MM.1S (cell line): ENCODE measurements at regions not wholly inside any gene's neighbourhood (a gene's known extent, or its start where the extent isn't known, plus 50 kb on each side); places are given as distances from the start of the nearest gene placed in this dataset.
A peak's percentile ranks its signal among the peaks of the same experiment; 100 is the strongest.

Experiments used
- DNase-seq: peaks from one replicate; pipeline ENCODE4 v3.0.0-alpha.2; 2015
- H2AFZ ChIP-seq: fragments of 300-600 bp; sonication (generic); 2 replicates; pipeline ENCODE4 v1.6.0; 2016; ENCODE audit warnings: antibody characterized with exemption, low read length
- H3F3A ChIP-seq: fragments of 300-600 bp; sonication (generic); 2 replicates; pipeline ENCODE4 v1.6.1; 2016; ENCODE audit warnings: mild to moderate bottlenecking, antibody characterized with exemption, low read length, moderate library complexity, mixed read lengths; ENCODE audit not compliant: insufficient read depth
- H3K27ac ChIP-seq: fragments of 300-600 bp; sonication (generic); 2 replicates; pipeline ENCODE4 v1.5.1; 2016; ENCODE audit warnings: mild to moderate bottlenecking, low read length
- H3K27me3 ChIP-seq: fragments of 300-600 bp; sonication (generic); replicated peaks from 2 replicates; pipeline ENCODE4 v1.6.0; 2016; ENCODE audit warnings: low read length; ENCODE audit not compliant: insufficient read depth
- H3K36me3 ChIP-seq: fragments of 300-600 bp; sonication (generic); replicated peaks from 2 replicates; pipeline ENCODE4 v1.6.1; 2016; ENCODE audit warnings: mild to moderate bottlenecking, low read length, mixed read lengths; ENCODE audit not compliant: insufficient read depth
- H3K4me1 ChIP-seq: fragments of 300-600 bp; sonication (generic); 2 replicates; pipeline ENCODE4 v1.6.1; 2016; ENCODE audit warnings: low read length, mixed read lengths
- H3K4me2 ChIP-seq: fragments of 300-600 bp; sonication (generic); 2 replicates; pipeline ENCODE4 v1.6.0; 2016; ENCODE audit warnings: low read depth, low read length
- H3K4me3 ChIP-seq: fragments of 300-600 bp; sonication (generic); 2 replicates; pipeline ENCODE4 v1.5.1; 2016; ENCODE audit warnings: low read length, mixed read lengths
- H3K79me2 ChIP-seq: fragments of 300-600 bp; sonication (generic); 2 replicates; pipeline ENCODE4 v1.6.1; 2016; ENCODE audit warnings: mixed run types, low read length, mixed read lengths
- H3K9ac ChIP-seq: fragments of 300-600 bp; sonication (generic); 2 replicates; pipeline ENCODE4 v1.6.1; 2016; ENCODE audit warnings: low read length, mixed read lengths
- H3K9me2 ChIP-seq: fragments of 300-600 bp; sonication (generic); replicated peaks from 2 replicates; pipeline ENCODE4 v1.6.1; 2016; ENCODE audit warnings: mild to moderate bottlenecking, low read length, mixed read lengths; ENCODE audit not compliant: insufficient read depth
- H3K9me3 ChIP-seq: fragments of 300-600 bp; sonication (generic); replicated peaks from 2 replicates; pipeline ENCODE4 v1.6.1; 2016; ENCODE audit warnings: mild to moderate bottlenecking, low read length, mixed read lengths; ENCODE audit not compliant: insufficient read depth
- H4K20me1 ChIP-seq: fragments of 300-600 bp; sonication (generic); 2 replicates; pipeline ENCODE4 v1.6.1; 2016; ENCODE audit warnings: mild to moderate bottlenecking, low read length, moderate library complexity, mixed read lengths; ENCODE audit not compliant: insufficient read depth
- EZH2 ChIP-seq: fragments of 300-600 bp; sonication (generic); optimal IDR thresholded peaks from 2 replicates; pipeline ENCODE3; 2017; ENCODE audit warnings: low read depth, mild to moderate bottlenecking, antibody characterized with exemption, low read length, mixed read lengths
- EZH2phosphoT487 ChIP-seq: fragments of 300-600 bp; sonication (generic); IDR thresholded peaks from 2 replicates; pipeline ENCODE4 v1.6.1; 2018; ENCODE audit warnings: antibody characterized with exemption, low read length
- TF ChIP-seq, protein P1 (sequence below): fragments of 300-600 bp; sonication (generic); IDR thresholded peaks from 2 replicates; pipeline ENCODE4 v1.5.1; 2016; ENCODE audit warnings: antibody characterized with exemption, low read length, mixed read lengths

DNA sequence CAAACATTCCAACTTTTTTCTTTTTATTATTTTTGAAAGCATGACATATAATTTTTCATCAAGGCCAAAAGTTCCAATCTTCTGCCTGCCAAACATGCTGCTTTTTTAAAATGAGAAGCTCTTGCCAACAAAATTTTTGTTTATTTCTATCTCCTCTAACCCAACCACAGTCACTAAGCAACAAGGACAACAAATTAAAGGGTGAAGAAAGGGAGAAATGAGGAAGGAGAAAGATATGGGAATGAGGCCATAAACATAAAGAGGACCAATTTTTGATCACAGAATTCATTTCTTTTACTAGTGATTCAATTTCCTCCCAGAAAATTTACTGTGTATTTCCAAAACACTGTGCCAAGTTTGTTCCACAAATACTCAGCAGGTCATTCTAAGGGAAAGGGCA is 537.0 kb upstream of the DIAPH2 start:
- Histone ChIP-seq H3K9me2 (no peaks in the 10 kb centered on the region), H3F3A (no peaks in the 10 kb centered on the region), H3K27me3 (no peaks in the 10 kb centered on the region), H3K27ac (no peak overlapping the region), H3K9ac (no peak overlapping the region), H3K4me2 (no peak overlapping the region), H3K4me1 (no peaks in the 10 kb centered on the region), H3K79me2 (no peaks in the 10 kb centered on the region), H4K20me1 (no peaks in the 10 kb centered on the region), H3K4me3 (no peak overlapping the region), H2AFZ (no peak overlapping the region), H3K36me3 (no peaks in the 10 kb centered on the region), H3K9me3 (no peaks in the 10 kb centered on the region)
- no peak for DNase-seq
- TF ChIP-seq EZH2 = no peak

DNA sequence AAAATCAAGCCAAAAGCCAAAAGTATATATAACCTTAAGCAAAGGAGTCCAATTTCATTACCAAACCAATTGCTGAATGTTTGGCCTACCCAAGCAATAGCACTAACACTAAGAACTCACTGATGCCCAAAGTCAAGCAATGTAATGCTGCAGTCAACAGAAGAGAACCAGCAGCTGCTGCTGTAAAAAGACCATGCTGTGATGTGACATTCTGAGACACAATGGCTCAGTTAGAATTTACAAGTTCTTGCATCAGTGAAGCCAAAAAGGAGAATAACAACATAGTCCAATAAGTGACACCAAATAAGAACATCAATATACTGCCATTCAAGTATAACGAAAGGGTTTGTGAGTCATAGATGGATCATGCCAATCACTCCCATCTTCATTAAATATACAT is 514.0 kb upstream of the DIAPH2 start:
- no peaks in the 10 kb centered on the region for H3K9me3 ChIP-seq
- H3K4me2 ChIP-seq = no peak overlapping the region
- H3K4me3 ChIP-seq = no peak overlapping the region
- no peak overlapping the region for H3K9ac ChIP-seq
- H3K9me2 ChIP-seq = no peaks in the 10 kb centered on the region
- no peak overlapping the region for H3K27ac ChIP-seq
- TF ChIP-seq, protein P1, sequence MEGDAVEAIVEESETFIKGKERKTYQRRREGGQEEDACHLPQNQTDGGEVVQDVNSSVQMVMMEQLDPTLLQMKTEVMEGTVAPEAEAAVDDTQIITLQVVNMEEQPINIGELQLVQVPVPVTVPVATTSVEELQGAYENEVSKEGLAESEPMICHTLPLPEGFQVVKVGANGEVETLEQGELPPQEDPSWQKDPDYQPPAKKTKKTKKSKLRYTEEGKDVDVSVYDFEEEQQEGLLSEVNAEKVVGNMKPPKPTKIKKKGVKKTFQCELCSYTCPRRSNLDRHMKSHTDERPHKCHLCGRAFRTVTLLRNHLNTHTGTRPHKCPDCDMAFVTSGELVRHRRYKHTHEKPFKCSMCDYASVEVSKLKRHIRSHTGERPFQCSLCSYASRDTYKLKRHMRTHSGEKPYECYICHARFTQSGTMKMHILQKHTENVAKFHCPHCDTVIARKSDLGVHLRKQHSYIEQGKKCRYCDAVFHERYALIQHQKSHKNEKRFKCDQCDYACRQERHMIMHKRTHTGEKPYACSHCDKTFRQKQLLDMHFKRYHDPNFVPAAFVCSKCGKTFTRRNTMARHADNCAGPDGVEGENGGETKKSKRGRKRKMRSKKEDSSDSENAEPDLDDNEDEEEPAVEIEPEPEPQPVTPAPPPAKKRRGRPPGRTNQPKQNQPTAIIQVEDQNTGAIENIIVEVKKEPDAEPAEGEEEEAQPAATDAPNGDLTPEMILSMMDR = no peak
- TF ChIP-seq EZH2 (no peak), EZH2phosphoT487 (no peak)
- no peak overlapping the region for H2AFZ ChIP-seq
- no peak for DNase-seq
- H4K20me1 ChIP-seq = no peaks in the 10 kb centered on the region
- H3K36me3 ChIP-seq = no peaks in the 10 kb centered on the region
- H3F3A ChIP-seq = no peaks in the 10 kb centered on the region
- no peaks in the 10 kb centered on the region for H3K27me3 ChIP-seq
- H3K4me1 ChIP-seq = peaks cover 7% of the 10 kb centered on the region; the same call in 1 of the 2 replicates
- H3K79me2 ChIP-seq = no peaks in the 10 kb centered on the region

DNA sequence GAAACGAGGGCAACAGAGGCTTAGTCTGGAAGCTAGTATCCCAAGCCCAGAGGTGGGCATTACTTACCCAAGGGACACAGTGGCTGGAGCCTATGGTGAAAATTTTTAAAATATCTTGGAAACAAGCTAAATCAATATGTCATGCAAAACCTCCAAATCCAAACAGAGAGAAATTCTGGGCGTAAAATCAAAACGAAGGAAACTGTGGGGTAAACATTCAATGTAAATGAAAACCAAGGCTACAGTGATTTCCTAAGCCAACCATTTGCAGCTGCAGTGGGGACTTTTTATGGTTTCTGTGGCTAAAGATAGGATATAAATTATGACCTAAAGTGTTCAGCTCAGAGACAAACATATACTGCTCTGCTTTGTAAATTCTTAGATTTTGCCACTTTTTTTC is 507.7 kb upstream of the DIAPH2 start:
- Histone ChIP-seq H2AFZ (no peak overlapping the region), H3K9ac (no peak overlapping the region), H4K20me1 (no peaks in the 10 kb centered on the region), H3K27me3 (no peaks in the 10 kb centered on the region), H3K9me2 (no peaks in the 10 kb centered on the region), H3F3A (no peaks in the 10 kb centered on the region), H3K4me3 (no peak overlapping the region), H3K9me3 (no peaks in the 10 kb centered on the region), H3K4me2 (no peak overlapping the region), H3K79me2 (no peaks in the 10 kb centered on the region), H3K27ac (no peak overlapping the region), H3K4me1 (peaks cover 18% of the 10 kb centered on the region; the same call in 1 of the 2 replicates), H3K36me3 (no peaks in the 10 kb centered on the region)
- DNase-seq = peak; percentile 17
- TF ChIP-seq EZH2phosphoT487 (no peak), EZH2 (no peak)
- TF ChIP-seq, protein P1 = no peak

DNA sequence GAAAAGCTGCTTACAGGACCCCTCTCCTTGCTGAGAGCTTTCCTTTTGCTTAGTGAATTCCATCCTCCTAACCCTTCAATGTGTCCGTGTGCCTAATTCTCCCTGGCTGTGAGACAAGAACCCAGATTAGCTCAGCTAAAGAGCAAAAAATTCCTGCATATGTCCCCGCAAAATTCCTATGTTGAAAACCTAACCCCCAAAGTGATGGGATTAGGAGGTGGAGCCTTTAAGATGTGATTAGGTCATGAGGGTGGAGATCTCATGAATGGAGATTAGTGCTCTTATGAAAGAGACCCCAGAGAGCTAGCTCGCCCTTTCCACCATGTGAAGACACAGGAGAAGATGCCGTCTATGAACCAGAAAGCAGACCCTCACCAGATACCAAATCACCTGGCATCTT is 503.0 kb upstream of the DIAPH2 start:
- Histone ChIP-seq H3K4me3 (no peak overlapping the region), H3K36me3 (no peaks in the 10 kb centered on the region), H3K9me2 (no peaks in the 10 kb centered on the region), H3K27ac (no peak overlapping the region), H3K9ac (no peak overlapping the region), H2AFZ (no peak overlapping the region), H3K4me2 (no peak overlapping the region), H3K9me3 (no peaks in the 10 kb centered on the region), H3K79me2 (no peaks in the 10 kb centered on the region), H3F3A (no peaks in the 10 kb centered on the region), H3K4me1 (0 out of 2 replicates have a peak, but pooled peaks cover 12% of the 10 kb centered on the region), H4K20me1 (no peaks in the 10 kb centered on the region), H3K27me3 (no peaks in the 10 kb centered on the region)
- TF ChIP-seq EZH2phosphoT487 (no peak), EZH2 (no peak)
- TF ChIP-seq, protein P1 = no peak
- DNase-seq = no peak
